ENCODE measurements at regions not wholly inside any gene's neighbourhood (a gene's known extent, or its start where the extent isn't known, plus 50 kb on each side); places are given as distances from the start of the nearest gene placed in this dataset.
"Not testable (repeated sequence)": the region's sequence is repeated elsewhere in the genome, so short reads cannot be mapped to it uniquely, and the experiment has no call there.

GRCh38 chr1:29758781-29759499 is 522.6 kb downstream of the PTPRU start:
- 25 to 42% methylated on average over 2 to 3 of the region's 5 CpGs for WGBS, 2 donors (ENCODE audit: low coverage in 1 of 2)
- TF ChIP-seq POLR2A (IDR thresholded peaks at IDR 0.05) (no peak), EP300 (IDR thresholded peaks at IDR 0.05) (no peak), CTCF (IDR thresholded peaks at IDR 0.05) (no peak), POLR2AphosphoS5 (IDR thresholded peaks at IDR 0.05) (no peak)

GRCh38 chr1:29757866-29758780 is 521.8 kb downstream of the PTPRU start:
- WGBS, 2 donors (ENCODE audit: low coverage in 1 of 2): 41 to 53% methylated on average over 2 to 3 of the region's 8 CpGs
- Histone ChIP-seq H3K36me3 (no peaks in the 10 kb centered on the region), H3K27me3 (peaks cover 48% of the 10 kb centered on the region), H3K4me3 (no peak overlapping the region), H3K27ac (no peak overlapping the region), H3K9me3 (peaks cover 0 to 5% (median 0%) of the 10 kb centered on the region in 3 donors), H3K4me1 (no peaks in the 10 kb centered on the region)
- peak; percentile 3 for ATAC-seq
- TF ChIP-seq POLR2AphosphoS5 (IDR thresholded peaks at IDR 0.05): no peak
- no peak for TF ChIP-seq POLR2A (IDR thresholded peaks at IDR 0.05)
- TF ChIP-seq CTCF (IDR thresholded peaks at IDR 0.05): no peak
- no peak for TF ChIP-seq EP300 (IDR thresholded peaks at IDR 0.05)

More at GRCh38 chr1:29758781-29759499, 522.6 kb downstream of the PTPRU start:
- Histone ChIP-seq H3K4me1 (no peaks in the 10 kb centered on the region), H3K9me3 (peaks cover 0 to 12% (median 0%) of the 10 kb centered on the region in 3 donors), H3K36me3 (no peaks in the 10 kb centered on the region), H3K27ac (no peak overlapping the region), H3K4me3 (no peak overlapping the region), H3K27me3 (peaks cover 41% of the 10 kb centered on the region)
- ATAC-seq: no peak

- Histone ChIP-seq H3K36me3 (no peaks in the 10 kb centered on the region), H3K9me3 (no peaks in the 10 kb centered on the region), H3K4me1 (no peaks in the 10 kb centered on the region), H3K27me3 (peaks cover 50% of the 10 kb centered on the region), H3K4me3 (no peak overlapping the region), H3K27ac (no peak overlapping the region)
- no peak for ATAC-seq
- 50 to 81% methylated on average over 1 to 3 of the region's 11 CpGs for WGBS, 2 donors (ENCODE audit: low coverage in 1 of 2)
- TF ChIP-seq POLR2AphosphoS5 (IDR thresholded peaks at IDR 0.05) (no peak), EP300 (IDR thresholded peaks at IDR 0.05) (no peak), POLR2A (IDR thresholded peaks at IDR 0.05) (no peak)
These were observed 520.8 kb downstream of the PTPRU start for GRCh38 chr1:29756901-29757725.

- WGBS, 2 donors (ENCODE audit: low coverage in 1 of 2): 38 to 67% methylated on average over 2 to 5 of the region's 5 CpGs
- H3K4me1 ChIP-seq: no peaks in the 10 kb centered on the region
- no peak for TF ChIP-seq POLR2AphosphoS5 (IDR thresholded peaks at IDR 0.05)
- no peak for TF ChIP-seq EP300 (IDR thresholded peaks at IDR 0.05)
- TF ChIP-seq CTCF (IDR thresholded peaks at IDR 0.05): no peak
- no peak for TF ChIP-seq POLR2A (IDR thresholded peaks at IDR 0.05)
These were observed 520.2 kb downstream of the PTPRU start for GRCh38 chr1:29756498-29756897.

GRCh38 chr1:29756085-29756484 is 519.8 kb downstream of the PTPRU start:
- Histone ChIP-seq H3K4me3 (no peak overlapping the region), H3K9me3 (no peaks in the 10 kb centered on the region), H3K36me3 (no peaks in the 10 kb centered on the region), H3K27ac (no peak overlapping the region), H3K27me3 (peaks cover 55% of the 10 kb centered on the region), H3K4me1 (no peaks in the 10 kb centered on the region)
- no peak for ATAC-seq
- WGBS, 2 donors (ENCODE audit: low coverage in 1 of 2): 16 to 41% methylated on average over 4 to 5 of the region's 5 CpGs
- TF ChIP-seq POLR2A (IDR thresholded peaks at IDR 0.05) (no peak), POLR2AphosphoS5 (IDR thresholded peaks at IDR 0.05) (no peak), EP300 (IDR thresholded peaks at IDR 0.05) (no peak), CTCF (IDR thresholded peaks at IDR 0.05) (no peak)

More at GRCh38 chr1:29756498-29756897, 520.2 kb downstream of the PTPRU start:
- Histone ChIP-seq H3K27ac (no peak overlapping the region), H3K9me3 (no peaks in the 10 kb centered on the region), H3K27me3 (peaks cover 55% of the 10 kb centered on the region), H3K36me3 (no peaks in the 10 kb centered on the region), H3K4me3 (no peak overlapping the region)
- no peak for ATAC-seq

- ATAC-seq, H3K9me3 ChIP-seq, H3K36me3 ChIP-seq, H3K27ac ChIP-seq, H3K4me3 ChIP-seq, H3K4me1 ChIP-seq: not testable (repeated sequence)
- 80% methylated on average over 1 of the region's 6 CpGs; no CpG with 5 or more reads in 1 of the 2 donors for WGBS, 2 donors (ENCODE audit: low coverage in 1 of 2)
- peaks cover 50% of the 10 kb centered on the region for H3K27me3 ChIP-seq
These were observed 519.2 kb downstream of the PTPRU start for GRCh38 chr1:29755412-29756015.
